ENCODE measurements at regions not wholly inside any gene's neighbourhood (a gene's known extent, or its start where the extent isn't known, plus 50 kb on each side); places are given as distances from the start of the nearest gene placed in this dataset.

DNA sequence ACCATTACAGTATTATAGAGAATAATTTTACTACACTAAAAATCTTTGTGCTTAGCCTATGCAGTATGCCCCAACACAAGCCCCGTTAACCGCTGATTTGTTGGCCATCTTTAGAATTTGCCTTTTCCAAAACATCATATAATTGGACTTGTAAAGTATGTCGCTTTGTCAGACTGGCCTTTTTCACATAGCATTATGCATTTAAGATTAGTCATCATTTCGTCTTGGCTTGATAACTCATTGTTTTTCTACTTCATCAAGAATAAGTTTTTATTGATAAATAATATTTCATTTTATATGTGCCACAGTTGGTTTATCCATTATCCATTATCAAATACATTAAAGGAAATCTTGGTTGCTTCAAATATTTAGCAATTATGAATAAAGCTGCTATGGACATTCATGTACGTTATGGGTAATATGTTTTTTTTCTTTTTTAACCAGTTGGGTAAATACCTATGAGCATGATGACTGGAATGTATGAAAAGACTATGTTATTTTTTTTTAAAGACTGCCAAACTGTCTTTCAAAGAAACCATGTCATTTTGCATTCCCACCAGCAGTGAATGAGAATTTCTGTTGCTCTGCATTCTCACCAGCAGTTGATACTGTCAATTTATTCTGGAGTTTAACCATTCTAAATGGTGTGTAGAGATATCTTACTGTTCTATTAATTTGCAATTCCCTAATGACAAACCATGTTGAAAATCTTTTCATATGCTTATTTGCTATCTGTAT lies 273.1 kb upstream of the KCND2 start:
- TF ChIP-seq CTCF (conservative IDR thresholded peaks at IDR 0.05; ENCODE audit: low read length) (no peak), EZH2phosphoT487 (IDR thresholded peaks at IDR 0.05; ENCODE audit: borderline replicate concordance) (no peak)

Data from Loucy (cell line).